ENCODE measurements at regions not wholly inside any gene's neighbourhood (a gene's known extent, or its start where the extent isn't known, plus 50 kb on each side); places are given as distances from the start of the nearest gene placed in this dataset.

DNA sequence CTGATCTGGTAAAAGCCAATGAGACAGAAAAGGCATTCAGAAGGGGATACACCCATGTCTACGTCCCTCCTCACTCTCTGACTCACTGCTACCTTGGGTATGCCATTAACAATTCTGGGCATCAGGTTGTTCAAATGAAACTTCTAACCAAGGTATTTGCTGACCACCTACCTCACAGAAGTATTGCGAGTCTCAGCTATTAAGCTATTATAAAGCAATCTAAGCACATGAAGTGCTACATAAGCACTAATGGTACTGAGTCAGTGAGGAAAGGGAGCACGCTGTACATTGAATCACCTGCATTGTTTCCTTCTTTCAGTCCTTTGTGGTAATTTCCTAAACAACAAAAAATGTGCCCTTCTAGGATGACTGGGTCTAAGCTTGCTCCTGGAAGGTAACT, 62.8 kb upstream of the CCDC91 start:
- TF ChIP-seq, protein P1, sequence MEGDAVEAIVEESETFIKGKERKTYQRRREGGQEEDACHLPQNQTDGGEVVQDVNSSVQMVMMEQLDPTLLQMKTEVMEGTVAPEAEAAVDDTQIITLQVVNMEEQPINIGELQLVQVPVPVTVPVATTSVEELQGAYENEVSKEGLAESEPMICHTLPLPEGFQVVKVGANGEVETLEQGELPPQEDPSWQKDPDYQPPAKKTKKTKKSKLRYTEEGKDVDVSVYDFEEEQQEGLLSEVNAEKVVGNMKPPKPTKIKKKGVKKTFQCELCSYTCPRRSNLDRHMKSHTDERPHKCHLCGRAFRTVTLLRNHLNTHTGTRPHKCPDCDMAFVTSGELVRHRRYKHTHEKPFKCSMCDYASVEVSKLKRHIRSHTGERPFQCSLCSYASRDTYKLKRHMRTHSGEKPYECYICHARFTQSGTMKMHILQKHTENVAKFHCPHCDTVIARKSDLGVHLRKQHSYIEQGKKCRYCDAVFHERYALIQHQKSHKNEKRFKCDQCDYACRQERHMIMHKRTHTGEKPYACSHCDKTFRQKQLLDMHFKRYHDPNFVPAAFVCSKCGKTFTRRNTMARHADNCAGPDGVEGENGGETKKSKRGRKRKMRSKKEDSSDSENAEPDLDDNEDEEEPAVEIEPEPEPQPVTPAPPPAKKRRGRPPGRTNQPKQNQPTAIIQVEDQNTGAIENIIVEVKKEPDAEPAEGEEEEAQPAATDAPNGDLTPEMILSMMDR (IDR thresholded peaks at IDR 0.05): no peak
- TF ChIP-seq POLR2A (IDR thresholded peaks at IDR 0.05): no peak

Data from testis (tissue), 2 donors.